NCI-H2107 (cell line): ENCODE measurements at regions not wholly inside any gene's neighbourhood (a gene's known extent, or its start where the extent isn't known, plus 50 kb on each side); places are given as distances from the start of the nearest gene placed in this dataset.

Source experiments
- DNase-seq: peaks from one replicate; lab custom pipeline; 2025; lab: John Stamatoyannopoulos, UW

- DNase-seq = no peak
Observed at GRCh38 chr2:67709835-67710234, 312.7 kb downstream of the ETAA1 start.

- no peak for DNase-seq
Observed at GRCh38 chr2:67712484-67712883, 315.4 kb downstream of the ETAA1 start.

GRCh38 chr2:67713376-67713775, 316.2 kb downstream of the ETAA1 start:
- no peak for DNase-seq

- DNase-seq = no peak
Observed at GRCh38 chr2:67716895-67717396, 319.8 kb downstream of the ETAA1 start.

- DNase-seq = no peak
Observed at GRCh38 chr2:67717692-67718091, 320.6 kb downstream of the ETAA1 start.

GRCh38 chr2:67719351-67719750, 322.2 kb downstream of the ETAA1 start:
- no peak for DNase-seq

- DNase-seq = no peak
Observed at GRCh38 chr2:67721516-67721915, 324.4 kb downstream of the ETAA1 start.

- no peak for DNase-seq
Observed at GRCh38 chr2:67724261-67724660, 327.1 kb downstream of the ETAA1 start.

- no peak for DNase-seq
Observed at GRCh38 chr2:67725731-67726130, 328.6 kb downstream of the ETAA1 start.

- DNase-seq = no peak
Observed at GRCh38 chr2:67726416-67726815, 329.3 kb downstream of the ETAA1 start.

- no peak for DNase-seq
Observed at GRCh38 chr2:67727131-67727530, 330.0 kb downstream of the ETAA1 start.

GRCh38 chr2:67727623-67728022, 330.5 kb downstream of the ETAA1 start:
- no peak for DNase-seq

GRCh38 chr2:67729474-67729873, 332.3 kb downstream of the ETAA1 start:
- no peak for DNase-seq

GRCh38 chr2:67733517-67733916, 329.3 kb downstream of the C1D start:
- no peak for DNase-seq

- no peak for DNase-seq
Observed at GRCh38 chr2:67752199-67752598, 310.6 kb downstream of the C1D start.

- no peak for DNase-seq
Observed at GRCh38 chr2:67752969-67753368, 309.8 kb downstream of the C1D start.

- no peak for DNase-seq
Observed at GRCh38 chr2:67755156-67755882, 307.5 kb downstream of the C1D start.

GRCh38 chr2:67760995-67761394, 301.8 kb downstream of the C1D start:
- no peak for DNase-seq

GRCh38 chr2:67771380-67771779, 291.4 kb downstream of the C1D start:
- no peak for DNase-seq

- DNase-seq = no peak
Observed at GRCh38 chr2:67772216-67773170, 290.3 kb downstream of the C1D start.

- no peak for DNase-seq
Observed at GRCh38 chr2:67773851-67774250, 289.0 kb downstream of the C1D start.

GRCh38 chr2:67776276-67776675, 286.5 kb downstream of the C1D start:
- DNase-seq = no peak

- no peak for DNase-seq
Observed at GRCh38 chr2:67777010-67777409, 285.8 kb downstream of the C1D start.
